ENCODE measurements at regions not wholly inside any gene's neighbourhood (a gene's known extent, or its start where the extent isn't known, plus 50 kb on each side); places are given as distances from the start of the nearest gene placed in this dataset.

DNA sequence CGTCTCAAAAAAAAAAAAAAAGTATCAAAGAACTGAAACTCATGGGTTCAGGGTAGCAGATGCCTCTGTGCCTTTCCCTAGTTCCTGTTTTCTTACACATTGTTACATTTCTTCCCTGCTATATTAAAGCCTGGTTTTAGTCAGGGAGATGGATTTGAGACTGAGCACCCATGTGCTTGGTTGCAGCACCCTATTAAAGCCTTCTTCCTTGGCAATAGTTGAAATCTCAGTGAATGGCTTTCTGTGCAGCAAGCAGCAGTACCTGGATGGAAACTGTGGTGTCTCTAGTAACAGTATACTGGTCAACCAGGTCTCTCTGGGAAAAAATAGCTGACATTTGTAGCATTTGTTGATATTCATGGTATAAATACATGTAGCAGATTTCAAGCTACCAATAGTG, 331.1 kb downstream of the ANKRD30A start:
- H3K9ac ChIP-seq (ENCODE audit: control insufficient read depth, extremely low read depth, insufficient read depth, low read length), result no peak overlapping the region
- H3K4me1 ChIP-seq (ENCODE audit: control insufficient read depth, extremely low read depth, insufficient read depth, low read length), result no peaks in the 10 kb centered on the region
- H2AFZ ChIP-seq (ENCODE audit: control insufficient read depth, low read length), result no peak overlapping the region
- H3K4me3 ChIP-seq (ENCODE audit: control insufficient read depth in 2 of 3, extremely low read depth in 1 of 3, insufficient read depth in 2 of 3, low read depth in 1 of 3, low read length in 3 of 3), result no peak overlapping the region
- no peak overlapping the region for H3K4me2 ChIP-seq (ENCODE audit: control insufficient read depth, extremely low read depth, insufficient read depth, low read depth, low read length)
- no peaks in the 10 kb centered on the region for H3K9me1 ChIP-seq (ENCODE audit: control insufficient read depth, extremely low read depth, insufficient read depth, low read length)
- dilution Hi-C loops (cut with MboI; ENCODE audit: extremely low pct_ligation_motif_present, low sequenced_read_pairs), result no loop called here
- no peak overlapping the region for H3K27ac ChIP-seq (ENCODE audit: control insufficient read depth, insufficient read depth, low read length)
- no peaks in the 10 kb centered on the region for H3K9me3 ChIP-seq (ENCODE audit: control insufficient read depth, low read depth, low read length)
- FAIRE-seq, result no peak
- no peak for DNase-seq (ENCODE audit: low read depth, low spot score)
- no peak for TF ChIP-seq EZH2 (IDR thresholded peaks at IDR 0.05; ENCODE audit: low read length)
- TF ChIP-seq, protein P1, sequence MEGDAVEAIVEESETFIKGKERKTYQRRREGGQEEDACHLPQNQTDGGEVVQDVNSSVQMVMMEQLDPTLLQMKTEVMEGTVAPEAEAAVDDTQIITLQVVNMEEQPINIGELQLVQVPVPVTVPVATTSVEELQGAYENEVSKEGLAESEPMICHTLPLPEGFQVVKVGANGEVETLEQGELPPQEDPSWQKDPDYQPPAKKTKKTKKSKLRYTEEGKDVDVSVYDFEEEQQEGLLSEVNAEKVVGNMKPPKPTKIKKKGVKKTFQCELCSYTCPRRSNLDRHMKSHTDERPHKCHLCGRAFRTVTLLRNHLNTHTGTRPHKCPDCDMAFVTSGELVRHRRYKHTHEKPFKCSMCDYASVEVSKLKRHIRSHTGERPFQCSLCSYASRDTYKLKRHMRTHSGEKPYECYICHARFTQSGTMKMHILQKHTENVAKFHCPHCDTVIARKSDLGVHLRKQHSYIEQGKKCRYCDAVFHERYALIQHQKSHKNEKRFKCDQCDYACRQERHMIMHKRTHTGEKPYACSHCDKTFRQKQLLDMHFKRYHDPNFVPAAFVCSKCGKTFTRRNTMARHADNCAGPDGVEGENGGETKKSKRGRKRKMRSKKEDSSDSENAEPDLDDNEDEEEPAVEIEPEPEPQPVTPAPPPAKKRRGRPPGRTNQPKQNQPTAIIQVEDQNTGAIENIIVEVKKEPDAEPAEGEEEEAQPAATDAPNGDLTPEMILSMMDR (optimal IDR thresholded peaks at IDR 0.05 in 1 of 3, IDR thresholded peaks at IDR 0.05 in 1 of 3, conservative IDR thresholded peaks at IDR 0.05 in 1 of 3; ENCODE audit: extremely low read depth in 1 of 3, insufficient read depth in 2 of 3, low read length in 3 of 3), result no peak
- H3K79me2 ChIP-seq (ENCODE audit: control insufficient read depth, insufficient read depth, low read length), result no peaks in the 10 kb centered on the region
- no peaks in the 10 kb centered on the region for H4K20me1 ChIP-seq (ENCODE audit: control insufficient read depth, extremely low read depth, insufficient read depth, low read length)
- H3K36me3 ChIP-seq (ENCODE audit: control insufficient read depth in 2 of 2, extremely low read depth in 1 of 2, insufficient read depth in 2 of 2, low read length in 2 of 2), result no peaks in the 10 kb centered on the region
- H3K27me3 ChIP-seq (ENCODE audit: control insufficient read depth, extremely low read depth, insufficient read depth, low read length), result no peaks in the 10 kb centered on the region

DNA sequence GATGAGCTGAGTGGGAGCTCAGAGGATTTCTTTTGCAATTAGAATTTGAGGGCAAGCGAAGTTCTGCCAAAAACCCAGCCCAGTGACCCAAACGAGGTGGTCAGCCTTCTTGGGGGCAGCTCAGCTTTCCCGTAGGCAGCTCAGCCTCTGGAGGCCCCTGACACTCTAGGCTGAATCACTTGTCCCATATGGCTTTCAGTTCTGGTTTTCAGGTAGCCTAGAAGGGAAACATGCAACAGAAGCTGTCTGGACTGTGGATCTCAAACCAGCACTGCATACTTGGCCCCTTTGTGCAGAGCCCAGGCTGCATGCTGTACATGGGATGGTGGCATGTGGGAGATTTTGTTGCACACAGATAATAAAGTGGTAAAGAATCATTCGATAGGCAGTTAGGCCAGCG, 322.8 kb downstream of the ANKRD30A start:
- no peak for TF ChIP-seq EZH2 (IDR thresholded peaks at IDR 0.05; ENCODE audit: low read length)
- TF ChIP-seq, protein P1 (optimal IDR thresholded peaks at IDR 0.05 in 1 of 3, IDR thresholded peaks at IDR 0.05 in 1 of 3, conservative IDR thresholded peaks at IDR 0.05 in 1 of 3; ENCODE audit: extremely low read depth in 1 of 3, insufficient read depth in 2 of 3, low read length in 3 of 3), result no peak
- FAIRE-seq (no peak), DNase-seq (ENCODE audit: low read depth, low spot score) (no peak)
- Histone ChIP-seq H3K9me3 (ENCODE audit: control insufficient read depth, low read depth, low read length) (no peaks in the 10 kb centered on the region), H3K4me2 (ENCODE audit: control insufficient read depth, extremely low read depth, insufficient read depth, low read depth, low read length) (no peak overlapping the region), H3K9me1 (ENCODE audit: control insufficient read depth, extremely low read depth, insufficient read depth, low read length) (no peaks in the 10 kb centered on the region), H3K9ac (ENCODE audit: control insufficient read depth, extremely low read depth, insufficient read depth, low read length) (no peak overlapping the region), H3K36me3 (ENCODE audit: control insufficient read depth in 2 of 2, extremely low read depth in 1 of 2, insufficient read depth in 2 of 2, low read length in 2 of 2) (no peaks in the 10 kb centered on the region), H3K27ac (ENCODE audit: control insufficient read depth, insufficient read depth, low read length) (no peak overlapping the region), H3K4me1 (ENCODE audit: control insufficient read depth, extremely low read depth, insufficient read depth, low read length) (no peaks in the 10 kb centered on the region), H3K79me2 (ENCODE audit: control insufficient read depth, insufficient read depth, low read length) (no peaks in the 10 kb centered on the region), H2AFZ (ENCODE audit: control insufficient read depth, low read length) (no peak overlapping the region), H3K4me3 (ENCODE audit: control insufficient read depth in 2 of 3, extremely low read depth in 1 of 3, insufficient read depth in 2 of 3, low read depth in 1 of 3, low read length in 3 of 3) (no peak overlapping the region), H4K20me1 (ENCODE audit: control insufficient read depth, extremely low read depth, insufficient read depth, low read length) (no peaks in the 10 kb centered on the region), H3K27me3 (ENCODE audit: control insufficient read depth, extremely low read depth, insufficient read depth, low read length) (no peaks in the 10 kb centered on the region)
- dilution Hi-C loops (cut with MboI; ENCODE audit: extremely low pct_ligation_motif_present, low sequenced_read_pairs), result no loop called here
